ENCODE measurements at regions not wholly inside any gene's neighbourhood (a gene's known extent, or its start where the extent isn't known, plus 50 kb on each side); places are given as distances from the start of the nearest gene placed in this dataset.

DNA sequence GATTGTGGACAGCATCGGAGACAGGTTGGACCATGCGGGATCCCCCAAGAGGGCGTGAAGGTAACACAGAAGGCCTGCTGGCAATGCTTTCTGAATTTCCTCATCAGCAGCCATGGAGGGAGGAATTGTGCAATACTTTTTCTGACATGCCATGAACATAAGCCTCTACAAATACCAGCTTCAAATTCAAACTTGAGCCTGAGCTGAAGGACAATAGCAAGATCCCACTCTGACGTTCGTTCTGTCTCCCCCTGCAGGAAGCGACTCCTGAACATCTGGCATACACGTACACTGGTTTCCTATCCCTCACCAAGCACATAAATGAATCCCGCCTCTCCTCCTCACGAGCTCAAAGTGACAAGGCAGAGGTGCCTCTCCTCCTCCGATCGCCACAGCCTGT lies 312.2 kb downstream of the BRD1 start:
- TF ChIP-seq, protein P1, sequence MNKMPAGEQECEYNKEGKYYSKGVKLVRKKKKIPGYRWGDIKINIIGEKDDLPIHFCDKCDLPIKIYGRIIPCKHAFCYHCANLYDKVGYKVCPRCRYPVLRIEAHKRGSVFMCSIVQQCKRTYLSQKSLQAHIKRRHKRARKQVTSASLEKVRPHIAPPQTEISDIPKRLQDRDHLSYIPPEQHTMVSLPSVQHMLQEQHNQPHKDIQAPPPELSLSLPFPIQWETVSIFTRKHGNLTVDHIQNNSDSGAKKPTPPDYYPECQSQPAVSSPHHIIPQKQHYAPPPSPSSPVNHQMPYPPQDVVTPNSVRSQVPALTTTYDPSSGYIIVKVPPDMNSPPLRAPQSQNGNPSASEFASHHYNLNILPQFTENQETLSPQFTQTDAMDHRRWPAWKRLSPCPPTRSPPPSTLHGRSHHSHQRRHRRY (tag by site-specific recombination; IDR thresholded peaks at IDR 0.05), result no peak
- TF ChIP-seq, protein P2, sequence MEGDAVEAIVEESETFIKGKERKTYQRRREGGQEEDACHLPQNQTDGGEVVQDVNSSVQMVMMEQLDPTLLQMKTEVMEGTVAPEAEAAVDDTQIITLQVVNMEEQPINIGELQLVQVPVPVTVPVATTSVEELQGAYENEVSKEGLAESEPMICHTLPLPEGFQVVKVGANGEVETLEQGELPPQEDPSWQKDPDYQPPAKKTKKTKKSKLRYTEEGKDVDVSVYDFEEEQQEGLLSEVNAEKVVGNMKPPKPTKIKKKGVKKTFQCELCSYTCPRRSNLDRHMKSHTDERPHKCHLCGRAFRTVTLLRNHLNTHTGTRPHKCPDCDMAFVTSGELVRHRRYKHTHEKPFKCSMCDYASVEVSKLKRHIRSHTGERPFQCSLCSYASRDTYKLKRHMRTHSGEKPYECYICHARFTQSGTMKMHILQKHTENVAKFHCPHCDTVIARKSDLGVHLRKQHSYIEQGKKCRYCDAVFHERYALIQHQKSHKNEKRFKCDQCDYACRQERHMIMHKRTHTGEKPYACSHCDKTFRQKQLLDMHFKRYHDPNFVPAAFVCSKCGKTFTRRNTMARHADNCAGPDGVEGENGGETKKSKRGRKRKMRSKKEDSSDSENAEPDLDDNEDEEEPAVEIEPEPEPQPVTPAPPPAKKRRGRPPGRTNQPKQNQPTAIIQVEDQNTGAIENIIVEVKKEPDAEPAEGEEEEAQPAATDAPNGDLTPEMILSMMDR (tag by site-specific recombination; IDR thresholded peaks at IDR 0.05), result no peak
- TF ChIP-seq MYNN (tag by site-specific recombination; IDR thresholded peaks at IDR 0.05; ENCODE audit: borderline replicate concordance) (no peak), REPIN1 (tag by site-specific recombination; IDR thresholded peaks at IDR 0.05; ENCODE audit: low read depth) (no peak), OSR2 (tag by site-specific recombination; IDR thresholded peaks at IDR 0.05) (no peak), ZFP41 (tag by site-specific recombination; IDR thresholded peaks at IDR 0.05; ENCODE audit: borderline replicate concordance) (no peak), ZNF501 (tag by site-specific recombination; IDR thresholded peaks at IDR 0.05) (no peak), ZNF624 (tag by site-specific recombination; IDR thresholded peaks at IDR 0.05) (no peak), ZNF133 (tag by site-specific recombination; IDR thresholded peaks at IDR 0.05) (no peak)
